ENCODE measurements at regions not wholly inside any gene's neighbourhood (a gene's known extent, or its start where the extent isn't known, plus 50 kb on each side); places are given as distances from the start of the nearest gene placed in this dataset.

DNA sequence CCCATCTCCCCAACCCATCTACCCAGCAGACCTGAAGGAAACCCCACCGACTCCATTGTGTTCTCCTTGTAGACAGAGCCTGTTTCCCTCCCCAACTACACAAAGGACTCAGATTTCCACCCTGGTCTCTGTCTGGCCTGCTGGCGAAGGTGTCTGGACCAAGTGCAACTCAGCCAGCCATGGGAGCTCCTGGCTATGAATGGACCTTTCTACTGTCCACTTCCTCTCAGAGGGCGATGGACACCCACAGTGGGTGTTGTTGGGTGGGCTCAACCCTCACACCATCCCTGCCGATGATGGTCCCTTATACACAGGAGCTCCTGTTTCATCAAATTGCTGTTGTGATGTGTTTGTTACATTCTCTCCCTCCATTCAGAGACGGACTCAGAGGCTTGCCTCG lies 112.5 kb upstream of the PHACTR3 start:
- Histone ChIP-seq H3K79me2 (ENCODE audit: insufficient read depth, low read length) (no peaks in the 10 kb centered on the region), H3K27me3 (ENCODE audit: low read length) (no peaks in the 10 kb centered on the region), H3K9me3 (ENCODE audit: insufficient read depth, low read length) (no peaks in the 10 kb centered on the region), H3K4me3 (ENCODE audit: insufficient read depth, low read length, poor library complexity, severe bottlenecking) (no peak overlapping the region), H3F3A (ENCODE audit: insufficient read depth) (no peaks in the 10 kb centered on the region), H4K20me1 (ENCODE audit: low read depth, low read length) (no peaks in the 10 kb centered on the region), H3K9ac (ENCODE audit: low read length) (no peak overlapping the region), H3K4me2 (ENCODE audit: low read depth, low read length, poor library complexity, severe bottlenecking) (no peak overlapping the region), H3K27ac (ENCODE audit: low read depth, low read length) (no peak overlapping the region), H2AFZ (ENCODE audit: low read depth, low read length, severe bottlenecking) (no peak overlapping the region), H3K9me2 (replicated peaks; ENCODE audit: insufficient read depth, low read length) (no peaks in the 10 kb centered on the region), H3K36me3 (ENCODE audit: low read length) (no peaks in the 10 kb centered on the region)
- TF ChIP-seq EZH2phosphoT487 (conservative IDR thresholded peaks at IDR 0.05; ENCODE audit: low read length) = no peak
- TF ChIP-seq, protein P1, sequence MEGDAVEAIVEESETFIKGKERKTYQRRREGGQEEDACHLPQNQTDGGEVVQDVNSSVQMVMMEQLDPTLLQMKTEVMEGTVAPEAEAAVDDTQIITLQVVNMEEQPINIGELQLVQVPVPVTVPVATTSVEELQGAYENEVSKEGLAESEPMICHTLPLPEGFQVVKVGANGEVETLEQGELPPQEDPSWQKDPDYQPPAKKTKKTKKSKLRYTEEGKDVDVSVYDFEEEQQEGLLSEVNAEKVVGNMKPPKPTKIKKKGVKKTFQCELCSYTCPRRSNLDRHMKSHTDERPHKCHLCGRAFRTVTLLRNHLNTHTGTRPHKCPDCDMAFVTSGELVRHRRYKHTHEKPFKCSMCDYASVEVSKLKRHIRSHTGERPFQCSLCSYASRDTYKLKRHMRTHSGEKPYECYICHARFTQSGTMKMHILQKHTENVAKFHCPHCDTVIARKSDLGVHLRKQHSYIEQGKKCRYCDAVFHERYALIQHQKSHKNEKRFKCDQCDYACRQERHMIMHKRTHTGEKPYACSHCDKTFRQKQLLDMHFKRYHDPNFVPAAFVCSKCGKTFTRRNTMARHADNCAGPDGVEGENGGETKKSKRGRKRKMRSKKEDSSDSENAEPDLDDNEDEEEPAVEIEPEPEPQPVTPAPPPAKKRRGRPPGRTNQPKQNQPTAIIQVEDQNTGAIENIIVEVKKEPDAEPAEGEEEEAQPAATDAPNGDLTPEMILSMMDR (IDR thresholded peaks at IDR 0.05; ENCODE audit: insufficient read depth, low read length, poor library complexity, severe bottlenecking) = no peak

DNA sequence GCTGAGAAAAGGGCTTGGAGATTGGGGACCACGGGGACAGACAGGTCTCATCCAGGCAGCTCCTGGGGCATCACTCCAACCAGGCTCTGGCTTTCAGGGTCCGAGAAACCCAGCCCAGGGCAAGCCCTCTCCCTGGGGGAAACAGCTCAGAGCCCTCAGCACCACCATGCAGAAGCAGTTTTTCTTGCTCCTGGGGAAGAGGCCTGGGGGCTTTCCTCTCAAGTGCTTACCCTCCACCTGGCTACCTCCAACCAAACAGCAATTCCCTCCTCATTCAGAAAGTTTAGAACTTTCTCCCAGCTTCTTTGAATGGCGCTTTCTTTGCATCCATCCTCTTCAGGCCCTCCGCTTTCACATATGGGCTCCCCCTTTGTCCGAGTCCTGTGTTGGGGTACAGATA lies 110.4 kb upstream of the PHACTR3 start:
- Histone ChIP-seq H3K79me2 (ENCODE audit: insufficient read depth, low read length) (no peaks in the 10 kb centered on the region), H3K4me3 (ENCODE audit: insufficient read depth, low read length, poor library complexity, severe bottlenecking) (no peak overlapping the region), H3K27me3 (ENCODE audit: low read length) (no peaks in the 10 kb centered on the region), H3K9ac (ENCODE audit: low read length) (no peak overlapping the region), H3K9me2 (replicated peaks; ENCODE audit: insufficient read depth, low read length) (no peaks in the 10 kb centered on the region), H4K20me1 (ENCODE audit: low read depth, low read length) (no peaks in the 10 kb centered on the region), H3F3A (ENCODE audit: insufficient read depth) (no peaks in the 10 kb centered on the region), H2AFZ (ENCODE audit: low read depth, low read length, severe bottlenecking) (no peak overlapping the region), H3K27ac (ENCODE audit: low read depth, low read length) (no peak overlapping the region), H3K4me2 (ENCODE audit: low read depth, low read length, poor library complexity, severe bottlenecking) (no peak overlapping the region), H3K9me3 (ENCODE audit: insufficient read depth, low read length) (no peaks in the 10 kb centered on the region), H3K36me3 (ENCODE audit: low read length) (no peaks in the 10 kb centered on the region)
- no peak for TF ChIP-seq EZH2phosphoT487 (conservative IDR thresholded peaks at IDR 0.05; ENCODE audit: low read length)
- TF ChIP-seq, protein P1 (IDR thresholded peaks at IDR 0.05; ENCODE audit: insufficient read depth, low read length, poor library complexity, severe bottlenecking) = no peak

DNA sequence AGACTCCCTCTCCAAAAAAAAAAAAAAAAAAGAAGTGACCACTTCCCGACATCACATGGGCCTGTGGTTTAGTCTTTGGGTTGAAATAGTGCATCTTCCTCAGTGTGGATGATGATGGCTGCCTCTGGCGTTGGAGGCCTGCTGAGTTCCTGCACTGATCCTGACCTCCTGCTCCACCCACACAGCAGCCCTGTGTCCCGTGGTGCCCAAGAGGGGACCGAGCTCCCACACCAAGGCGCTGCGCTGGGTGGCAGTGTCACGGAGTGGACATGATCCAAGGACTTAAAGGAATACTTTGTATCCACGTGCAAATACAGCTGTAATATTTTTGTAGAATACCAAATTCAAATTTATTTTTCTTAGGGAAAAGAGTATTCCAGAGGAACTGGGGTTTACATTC lies 109.2 kb upstream of the PHACTR3 start:
- H3K4me3 ChIP-seq (ENCODE audit: insufficient read depth, low read length, poor library complexity, severe bottlenecking) = no peak overlapping the region
- no peak overlapping the region for H2AFZ ChIP-seq (ENCODE audit: low read depth, low read length, severe bottlenecking)
- no peak overlapping the region for H3K4me2 ChIP-seq (ENCODE audit: low read depth, low read length, poor library complexity, severe bottlenecking)
- H3K79me2 ChIP-seq (ENCODE audit: insufficient read depth, low read length) = no peaks in the 10 kb centered on the region
- no peaks in the 10 kb centered on the region for H4K20me1 ChIP-seq (ENCODE audit: low read depth, low read length)
- H3K9me2 ChIP-seq (replicated peaks; ENCODE audit: insufficient read depth, low read length) = no peaks in the 10 kb centered on the region
- no peaks in the 10 kb centered on the region for H3F3A ChIP-seq (ENCODE audit: insufficient read depth)
- no peak overlapping the region for H3K27ac ChIP-seq (ENCODE audit: low read depth, low read length)
- no peak for TF ChIP-seq EZH2phosphoT487 (conservative IDR thresholded peaks at IDR 0.05; ENCODE audit: low read length)
- TF ChIP-seq, protein P1 (IDR thresholded peaks at IDR 0.05; ENCODE audit: insufficient read depth, low read length, poor library complexity, severe bottlenecking) = no peak
- H3K9me3 ChIP-seq (ENCODE audit: insufficient read depth, low read length) = no peaks in the 10 kb centered on the region; the same call in 1 of the 2 replicates
- H3K27me3 ChIP-seq (ENCODE audit: low read length) = 0 out of 2 replicates have a peak, but pooled peaks cover 7% of the 10 kb centered on the region
- H3K9ac ChIP-seq (ENCODE audit: low read length) = no peak overlapping the region
- no peaks in the 10 kb centered on the region for H3K36me3 ChIP-seq (ENCODE audit: low read length)

Measured in SU-DHL-6 (cell line).